H1 (cell line): ENCODE measurements at regions not wholly inside any gene's neighbourhood (a gene's known extent, or its start where the extent isn't known, plus 50 kb on each side); places are given as distances from the start of the nearest gene placed in this dataset.

Source experiments
- EZH2 ChIP-seq: fragments of 200-600 bp; sonication (generic); IDR thresholded peaks from 2 replicates; pipeline ENCODE4 v1.7.1; 2012; ENCODE audit warnings: low read depth, mild to moderate bottlenecking, moderate library complexity, low read length, inconsistent platforms; ENCODE audit not compliant: severe bottlenecking
- SP2 ChIP-seq: IDR thresholded peaks from 2 replicates; pipeline ENCODE4 v1.6.1; 2012; ENCODE audit warnings: mild to moderate bottlenecking, low read length, inconsistent platforms

DNA sequence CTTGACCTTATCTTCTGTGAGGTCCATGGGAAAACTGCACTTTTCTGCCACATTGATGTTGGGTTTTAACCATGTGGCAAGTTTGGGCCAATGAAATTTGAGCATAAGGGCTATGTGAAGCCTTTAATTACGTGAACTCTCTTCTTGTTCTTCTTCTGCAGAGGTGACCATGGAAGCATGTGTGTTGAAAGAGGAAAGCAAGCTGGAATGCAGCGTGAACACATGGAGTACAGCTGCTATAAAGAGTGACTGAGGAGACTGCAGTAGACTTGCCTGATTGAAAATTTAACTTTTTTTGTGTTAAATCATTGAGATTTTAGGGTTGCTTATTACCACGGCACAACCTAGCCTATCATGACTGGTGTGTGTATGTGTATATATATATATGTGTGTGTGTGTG lies 347.3 kb downstream of the ZIC1 start (continued):
- TF ChIP-seq EZH2, result no peak
- no peak for TF ChIP-seq SP2
